GM21423 (cell line): ENCODE measurements at regions not wholly inside any gene's neighbourhood (a gene's known extent, or its start where the extent isn't known, plus 50 kb on each side); places are given as distances from the start of the nearest gene placed in this dataset.
"Not testable (repeated sequence)": the region's sequence is repeated elsewhere in the genome, so short reads cannot be mapped to it uniquely, and the experiment has no call there.

Experiments
- ATAC-seq: cut with Tn5 transposase; IDR thresholded peaks from one replicate; pipeline ENCODE4 v1.9.1; 2021; ENCODE audit warnings: mild to moderate bottlenecking, moderate library complexity; ENCODE audit not compliant: unreplicated experiment

- no peak for ATAC-seq
These were observed 439.1 kb downstream of the XYLT1 start for GRCh38 chr16:17031484-17032268.

- no peak for ATAC-seq
These were observed 438.4 kb downstream of the XYLT1 start for GRCh38 chr16:17032332-17032731.

- ATAC-seq, result no peak
These were observed 436.1 kb downstream of the XYLT1 start for GRCh38 chr16:17034477-17035252.

GRCh38 chr16:17037499-17037898 is 433.3 kb downstream of the XYLT1 start:
- no peak for ATAC-seq

- ATAC-seq, result no peak
These were observed 432.3 kb downstream of the XYLT1 start for GRCh38 chr16:17038415-17038814.

GRCh38 chr16:17049109-17049508 is 421.7 kb downstream of the XYLT1 start:
- ATAC-seq, result not testable (repeated sequence)

GRCh38 chr16:17050468-17050867 is 420.3 kb downstream of the XYLT1 start:
- no peak for ATAC-seq
